ENCODE measurements at regions not wholly inside any gene's neighbourhood (a gene's known extent, or its start where the extent isn't known, plus 50 kb on each side); places are given as distances from the start of the nearest gene placed in this dataset.

- no CpG with 5 or more reads among the region's 8 CpGs for WGBS, 2 experiments (ENCODE audit: extremely low coverage in 2 of 2, insufficient read length in 1 of 2)
- Histone ChIP-seq H3K4me2 (ENCODE audit: low read depth, low read length) (no peak overlapping the region), H3K9ac (ENCODE audit: low read depth, low read length) (no peak overlapping the region), H3K27me3 (ENCODE audit: control insufficient read depth, insufficient read depth, low read length) (peaks cover 13% of the 10 kb centered on the region), H2BK120ac (ENCODE audit: low read depth, low read length) (no peak overlapping the region), H2AK5ac (ENCODE audit: low read depth, low read length) (no peak overlapping the region), H2AFZ (replicated peaks; ENCODE audit: low read length, poor library complexity) (no peak overlapping the region), H4K91ac (ENCODE audit: insufficient read depth, low read depth, low read length) (no peak overlapping the region), H3K14ac (replicated peaks; ENCODE audit: low read depth, low read length) (no peak overlapping the region), H3K9me1 (ENCODE audit: insufficient read depth, low read length) (no peaks in the 10 kb centered on the region), H3K56ac (ENCODE audit: extremely low read depth, insufficient read depth, low read length) (no peak overlapping the region), H4K5ac (ENCODE audit: low read depth, low read length) (no peak overlapping the region), H3K4ac (ENCODE audit: low read depth, low read length) (no peak overlapping the region), H2AK9ac (replicated peaks; ENCODE audit: low read depth, low read length, poor library complexity) (no peak overlapping the region), H2BK15ac (ENCODE audit: low read depth, low read length) (no peak overlapping the region), H3K4me3 (ENCODE audit: insufficient read depth, low read depth, low read length) (no peak overlapping the region), H4K20me1 (ENCODE audit: insufficient read depth, low read length) (no peaks in the 10 kb centered on the region), H2BK20ac (ENCODE audit: low read depth, low read length) (no peak overlapping the region), H4K8ac (ENCODE audit: low read depth in 2 of 2, low read length in 2 of 2) (no peak overlapping the region), H2BK5ac (ENCODE audit: low read depth, low read length, poor library complexity, severe bottlenecking) (no peak overlapping the region), H3K27ac (ENCODE audit: insufficient read depth, low read length) (no peak overlapping the region), H3K4me1 (ENCODE audit: control insufficient read depth, insufficient read depth, low read length) (peaks cover 2% of the 10 kb centered on the region; the same call in 1 of the 2 replicates), H3K23ac (ENCODE audit: low read depth, low read length) (no peak overlapping the region), H3K79me1 (ENCODE audit: low read depth in 1 of 2, low read length in 2 of 2) (no peaks in the 10 kb centered on the region), H3K36me3 (ENCODE audit: control insufficient read depth, insufficient read depth, low read length) (no peaks in the 10 kb centered on the region), H3K18ac (ENCODE audit: low read depth, low read length) (no peak overlapping the region), H3K9me3 (ENCODE audit: control insufficient read depth, insufficient read depth, low read length) (no peaks in the 10 kb centered on the region; the same call in 1 of the 2 replicates)
- ChIA-PET CTCF (no interaction called here), POLR2A (ENCODE audit: unreplicated experiment) (no interaction called here)
- TF ChIP-seq USF2 (IDR thresholded peaks at IDR 0.05; ENCODE audit: low read depth, low read length) = no peak
- TF ChIP-seq NFE2L2 (IDR thresholded peaks at IDR 0.05; ENCODE audit: low read depth, low read length) = no peak
- no peak for TF ChIP-seq RCOR1 (IDR thresholded peaks at IDR 0.05; ENCODE audit: insufficient replicate concordance, low read length)
- TF ChIP-seq SMC3 (IDR thresholded peaks at IDR 0.05; ENCODE audit: low read depth, low read length) = no peak
- TF ChIP-seq CHD1 (IDR thresholded peaks at IDR 0.05; ENCODE audit: low read depth, low read length) = no peak
- TF ChIP-seq, protein P1, sequence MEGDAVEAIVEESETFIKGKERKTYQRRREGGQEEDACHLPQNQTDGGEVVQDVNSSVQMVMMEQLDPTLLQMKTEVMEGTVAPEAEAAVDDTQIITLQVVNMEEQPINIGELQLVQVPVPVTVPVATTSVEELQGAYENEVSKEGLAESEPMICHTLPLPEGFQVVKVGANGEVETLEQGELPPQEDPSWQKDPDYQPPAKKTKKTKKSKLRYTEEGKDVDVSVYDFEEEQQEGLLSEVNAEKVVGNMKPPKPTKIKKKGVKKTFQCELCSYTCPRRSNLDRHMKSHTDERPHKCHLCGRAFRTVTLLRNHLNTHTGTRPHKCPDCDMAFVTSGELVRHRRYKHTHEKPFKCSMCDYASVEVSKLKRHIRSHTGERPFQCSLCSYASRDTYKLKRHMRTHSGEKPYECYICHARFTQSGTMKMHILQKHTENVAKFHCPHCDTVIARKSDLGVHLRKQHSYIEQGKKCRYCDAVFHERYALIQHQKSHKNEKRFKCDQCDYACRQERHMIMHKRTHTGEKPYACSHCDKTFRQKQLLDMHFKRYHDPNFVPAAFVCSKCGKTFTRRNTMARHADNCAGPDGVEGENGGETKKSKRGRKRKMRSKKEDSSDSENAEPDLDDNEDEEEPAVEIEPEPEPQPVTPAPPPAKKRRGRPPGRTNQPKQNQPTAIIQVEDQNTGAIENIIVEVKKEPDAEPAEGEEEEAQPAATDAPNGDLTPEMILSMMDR (conservative IDR thresholded peaks at IDR 0.05; ENCODE audit: low read depth, low read length) = no peak
- no peak for TF ChIP-seq MAFK (IDR thresholded peaks at IDR 0.05; ENCODE audit: low read depth, low read length)
- TF ChIP-seq RAD21 (IDR thresholded peaks at IDR 0.05; ENCODE audit: low read length) = no peak
- BruUV-seq (replicated peaks) = no TSS peak
- dilution Hi-C loops (cut with HindIII; ENCODE audit: low sequenced_read_pairs, unreplicated experiment) = no loop called here
- in situ Hi-C loops (cut with MboI; ENCODE audit: low sequenced_read_pairs) = no loop called here
- no peak for DNase-seq
- intact Hi-C loops (cut with micrococcal nuclease) = no loop called here
- no peak for ATAC-seq (ENCODE audit: low read depth)
Observed at GRCh38 chr4:38328989-38329729, 334.8 kb upstream of the KLF3 start.

Data from IMR-90 (cell line).